DMS 273 (cell line): ENCODE measurements at regions not wholly inside any gene's neighbourhood (a gene's known extent, or its start where the extent isn't known, plus 50 kb on each side); places are given as distances from the start of the nearest gene placed in this dataset.

ENCODE experiments used
- DNase-seq: peaks from one replicate; lab custom pipeline; 2025; ENCODE audit not compliant: unreplicated experiment; lab: John Stamatoyannopoulos, UW

- DNase-seq, result peak; percentile 35
Measured at GRCh38 chr22:49209452-49210195, 618.0 kb downstream of the BRD1 start.

GRCh38 chr22:49208768-49209252 is 618.9 kb downstream of the BRD1 start:
- DNase-seq, result no peak

GRCh38 chr22:49208004-49208402 is 619.7 kb downstream of the BRD1 start:
- DNase-seq, result no peak

GRCh38 chr22:49207008-49208003 is 620.4 kb downstream of the BRD1 start:
- DNase-seq, result no peak

- no peak for DNase-seq
Measured at GRCh38 chr22:49206281-49206680, 621.4 kb downstream of the BRD1 start.

GRCh38 chr22:49205483-49205800 is 622.2 kb downstream of the BRD1 start:
- no peak for DNase-seq

- no peak for DNase-seq
Measured at GRCh38 chr22:49204599-49205482, 622.8 kb downstream of the BRD1 start.

- DNase-seq, result no peak
Measured at GRCh38 chr22:49203859-49204598, 623.6 kb downstream of the BRD1 start.

- no peak for DNase-seq
Measured at GRCh38 chr22:49203091-49203858, 624.4 kb downstream of the BRD1 start.

GRCh38 chr22:49202226-49202625 is 625.4 kb downstream of the BRD1 start:
- no peak for DNase-seq

- DNase-seq, result no peak
Measured at GRCh38 chr22:49201046-49201970, 626.4 kb downstream of the BRD1 start.

- DNase-seq, result no peak
Measured at GRCh38 chr22:49199224-49199623, 628.4 kb downstream of the BRD1 start.

GRCh38 chr22:49198705-49199084 is 629.0 kb downstream of the BRD1 start:
- DNase-seq, result no peak

GRCh38 chr22:49197986-49198704 is 629.5 kb downstream of the BRD1 start:
- no peak for DNase-seq

- DNase-seq, result peak; percentile 5
Measured at GRCh38 chr22:49197505-49197904, 630.2 kb downstream of the BRD1 start.

- no peak for DNase-seq
Measured at GRCh38 chr22:49196046-49196511, 631.6 kb downstream of the BRD1 start.

- DNase-seq, result no peak
Measured at GRCh38 chr22:49195636-49196035, 632.0 kb downstream of the BRD1 start.
